Mesothelial cell of epicardium (in vitro differentiated cells): ENCODE measurements at regions not wholly inside any gene's neighbourhood (a gene's known extent, or its start where the extent isn't known, plus 50 kb on each side); places are given as distances from the start of the nearest gene placed in this dataset.

Source experiments
- DNase-seq, 2 experiments: peaks; one replicate each; pipeline ENCODE4 v3.0.0; 2021; ENCODE audit warnings: low spot score in 2 of 2; ENCODE audit not compliant: unreplicated experiment in 2 of 2
- H3K27ac Mint-ChIP-seq: 2 replicates; pipeline ENCODE4 v1.8.0; 2021; ENCODE audit warnings: mixed read lengths
- H3K27me3 Mint-ChIP-seq: 2 replicates; pipeline ENCODE4 v1.8.0; 2021; ENCODE audit warnings: low read depth, mixed read lengths
- H3K36me3 Mint-ChIP-seq: 2 replicates; pipeline ENCODE4 v1.8.0; 2021; ENCODE audit warnings: mixed read lengths
- H3K4me1 Mint-ChIP-seq: 2 replicates; pipeline ENCODE4 v1.8.0; 2021; ENCODE audit warnings: mixed read lengths
- H3K4me3 Mint-ChIP-seq: 2 replicates; pipeline ENCODE4 v1.8.0; 2021; ENCODE audit warnings: mild to moderate bottlenecking, moderate library complexity, mixed read lengths
- H3K9me3 Mint-ChIP-seq: 2 replicates; pipeline ENCODE4 v1.8.0; 2021; ENCODE audit warnings: mixed read lengths
- TF ChIP-seq, protein P1 (sequence below): fragments of 200-600 bp; sonication (generic); IDR thresholded peaks from one replicate; pipeline ENCODE4 v1.5.0; 2021; ENCODE audit warnings: antibody characterized with exemption; ENCODE audit not compliant: unreplicated experiment

DNA sequence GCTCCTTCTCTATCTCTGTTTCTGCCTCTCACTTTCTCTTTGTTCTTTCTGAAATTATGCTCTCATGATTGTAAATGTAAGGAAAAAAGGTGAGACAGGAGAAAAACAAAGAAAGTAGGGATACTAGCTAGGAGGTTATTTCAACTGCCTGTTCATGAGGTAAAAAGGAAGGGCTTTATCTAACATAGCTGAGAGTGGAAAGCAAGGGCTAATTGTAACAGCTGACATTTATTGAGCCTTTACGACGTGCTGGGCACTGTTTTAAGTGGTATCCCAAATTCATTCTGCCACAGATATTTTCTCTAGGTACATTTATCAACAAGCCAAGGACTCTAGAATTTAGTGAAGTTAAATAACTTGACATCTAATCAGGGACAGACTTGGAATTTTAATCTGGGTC is 133.1 kb upstream of the GNPDA2 start:
- Mint-ChIP-seq H3K4me3 (no peak overlapping the region), H3K27ac (no peak overlapping the region), H3K4me1 (peaks cover 10% of the 10 kb centered on the region), H3K27me3 (no peaks in the 10 kb centered on the region), H3K36me3 (no peaks in the 10 kb centered on the region), H3K9me3 (peaks cover under 1% of the 10 kb centered on the region)
- no peak for DNase-seq
- TF ChIP-seq, protein P1, sequence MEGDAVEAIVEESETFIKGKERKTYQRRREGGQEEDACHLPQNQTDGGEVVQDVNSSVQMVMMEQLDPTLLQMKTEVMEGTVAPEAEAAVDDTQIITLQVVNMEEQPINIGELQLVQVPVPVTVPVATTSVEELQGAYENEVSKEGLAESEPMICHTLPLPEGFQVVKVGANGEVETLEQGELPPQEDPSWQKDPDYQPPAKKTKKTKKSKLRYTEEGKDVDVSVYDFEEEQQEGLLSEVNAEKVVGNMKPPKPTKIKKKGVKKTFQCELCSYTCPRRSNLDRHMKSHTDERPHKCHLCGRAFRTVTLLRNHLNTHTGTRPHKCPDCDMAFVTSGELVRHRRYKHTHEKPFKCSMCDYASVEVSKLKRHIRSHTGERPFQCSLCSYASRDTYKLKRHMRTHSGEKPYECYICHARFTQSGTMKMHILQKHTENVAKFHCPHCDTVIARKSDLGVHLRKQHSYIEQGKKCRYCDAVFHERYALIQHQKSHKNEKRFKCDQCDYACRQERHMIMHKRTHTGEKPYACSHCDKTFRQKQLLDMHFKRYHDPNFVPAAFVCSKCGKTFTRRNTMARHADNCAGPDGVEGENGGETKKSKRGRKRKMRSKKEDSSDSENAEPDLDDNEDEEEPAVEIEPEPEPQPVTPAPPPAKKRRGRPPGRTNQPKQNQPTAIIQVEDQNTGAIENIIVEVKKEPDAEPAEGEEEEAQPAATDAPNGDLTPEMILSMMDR = no peak

DNA sequence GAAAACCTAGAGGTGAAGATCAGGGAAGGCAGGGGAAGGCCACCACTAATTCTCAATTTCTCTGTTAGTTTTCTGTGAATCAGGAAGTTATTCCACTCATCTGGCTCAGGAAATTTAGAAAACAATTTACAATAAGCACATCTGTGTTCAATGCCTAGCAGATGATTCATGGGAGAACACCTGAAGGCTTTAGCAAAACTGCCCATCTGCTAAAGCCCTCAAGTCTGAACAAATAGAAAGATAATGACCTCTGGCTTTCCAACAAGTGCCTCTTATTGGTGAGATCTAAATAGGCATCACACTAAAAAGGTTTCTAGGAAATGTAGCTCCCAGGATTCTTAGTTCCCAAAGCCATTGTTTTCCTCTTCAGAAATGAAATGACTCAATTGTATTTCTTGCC is 122.1 kb upstream of the GNPDA2 start:
- no peak for DNase-seq
- H3K27ac Mint-ChIP-seq = no peak overlapping the region
- H3K36me3 Mint-ChIP-seq = no peaks in the 10 kb centered on the region
- H3K4me3 Mint-ChIP-seq = no peak overlapping the region
- H3K27me3 Mint-ChIP-seq = no peaks in the 10 kb centered on the region
- H3K4me1 Mint-ChIP-seq = no peaks in the 10 kb centered on the region
- TF ChIP-seq, protein P1 = no peak
- peaks cover 9% of the 10 kb centered on the region for H3K9me3 Mint-ChIP-seq

DNA sequence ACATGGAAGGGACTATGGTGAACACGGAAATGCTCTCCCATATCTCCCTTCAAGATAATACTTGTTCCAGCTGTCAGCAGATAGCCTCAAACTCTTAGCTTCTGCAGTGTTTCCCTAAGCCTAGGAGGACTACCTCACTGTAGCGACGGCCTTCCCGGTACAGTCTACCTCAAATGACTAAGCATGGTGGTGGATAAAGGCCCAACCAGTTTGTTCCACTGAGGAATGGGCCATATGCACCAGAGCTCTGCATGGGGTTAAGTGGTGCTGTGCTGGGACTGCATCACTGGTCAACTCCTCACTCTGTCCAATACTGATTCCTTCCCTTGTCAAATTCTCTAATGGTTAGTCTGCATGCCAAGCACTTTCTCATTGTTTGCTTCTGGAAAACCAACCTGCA is 119.6 kb upstream of the GNPDA2 start:
- no peaks in the 10 kb centered on the region for H3K4me1 Mint-ChIP-seq

DNA sequence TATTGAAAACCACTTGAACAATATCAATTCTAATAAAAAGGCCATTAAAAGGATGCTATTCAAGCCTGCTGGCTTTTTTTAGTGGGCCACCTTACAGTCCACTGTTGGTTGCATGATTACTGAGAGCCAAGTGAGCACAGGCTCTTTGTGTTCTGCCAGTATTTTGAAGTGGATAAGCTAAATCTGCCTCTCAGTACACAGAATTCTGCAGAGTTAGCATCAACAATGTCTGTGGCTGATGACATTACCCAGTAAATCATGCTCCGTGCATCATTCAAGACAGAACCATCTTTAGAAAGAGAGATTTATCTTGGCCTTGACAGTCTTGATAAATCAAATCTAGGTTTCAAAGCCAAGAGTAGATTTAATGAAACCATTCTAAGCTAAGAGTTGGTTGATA is 119.0 kb upstream of the GNPDA2 start:
- no peak for DNase-seq
- Mint-ChIP-seq H3K36me3 (no peaks in the 10 kb centered on the region), H3K9me3 (peaks cover 2% of the 10 kb centered on the region), H3K4me3 (no peak overlapping the region), H3K27me3 (no peaks in the 10 kb centered on the region), H3K27ac (no peak overlapping the region), H3K4me1 (no peaks in the 10 kb centered on the region)
- TF ChIP-seq, protein P1 = no peak

More for the DNA sequence above, 119.6 kb upstream of the GNPDA2 start:
- DNase-seq = no peak
- H3K36me3 Mint-ChIP-seq = no peaks in the 10 kb centered on the region
- H3K9me3 Mint-ChIP-seq = no peaks in the 10 kb centered on the region
- no peaks in the 10 kb centered on the region for H3K27me3 Mint-ChIP-seq
- TF ChIP-seq, protein P1 = no peak
- no peak overlapping the region for H3K4me3 Mint-ChIP-seq
- H3K27ac Mint-ChIP-seq = no peak overlapping the region

DNA sequence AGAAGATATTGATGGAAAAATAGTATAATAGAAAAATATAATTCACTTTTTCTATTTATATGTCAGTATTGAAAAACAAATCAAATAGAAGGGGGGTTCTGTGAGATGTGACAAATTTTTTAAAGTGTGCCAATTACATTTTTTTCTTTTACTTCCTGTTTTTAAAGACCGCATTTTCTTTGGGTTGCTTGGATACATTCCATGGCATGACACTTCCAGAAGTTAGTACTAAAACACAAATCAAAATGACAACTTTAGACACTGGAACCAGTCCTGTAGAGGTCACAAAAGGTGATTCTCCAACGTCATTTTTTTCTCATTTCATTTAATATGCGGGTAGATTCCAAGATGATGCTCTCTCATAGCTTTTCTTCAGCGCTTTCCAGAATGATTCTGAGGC is 116.2 kb upstream of the GNPDA2 start:
- TF ChIP-seq, protein P1 = no peak
- H3K27ac Mint-ChIP-seq = no peak overlapping the region
- no peak for DNase-seq

DNA sequence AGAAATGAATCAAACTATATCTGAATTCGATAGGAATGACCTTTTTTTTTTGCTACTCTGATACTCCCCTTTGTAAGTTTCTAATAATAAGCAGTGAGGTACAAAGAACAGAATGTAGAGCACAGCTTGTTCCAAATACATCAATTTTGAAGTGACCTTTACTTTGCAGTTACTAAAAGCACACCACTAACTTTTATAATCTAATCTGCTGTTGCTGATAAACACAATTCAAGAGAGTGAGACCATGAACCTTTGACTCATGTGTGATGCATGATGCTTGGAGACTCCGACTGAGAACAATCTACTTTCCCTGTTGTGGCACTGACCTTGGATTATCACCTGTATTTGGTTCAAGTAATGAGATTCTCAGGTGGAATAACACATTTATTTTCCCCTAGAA is 91.6 kb upstream of the GNPDA2 start:
- TF ChIP-seq, protein P1 = no peak
- no peaks in the 10 kb centered on the region for H3K36me3 Mint-ChIP-seq
- peaks cover 1% of the 10 kb centered on the region for H3K4me1 Mint-ChIP-seq
- no peak overlapping the region for H3K27ac Mint-ChIP-seq
- no peak for DNase-seq
- H3K4me3 Mint-ChIP-seq = no peak overlapping the region
- H3K27me3 Mint-ChIP-seq = peaks cover 2% of the 10 kb centered on the region
- H3K9me3 Mint-ChIP-seq = peaks cover 14% of the 10 kb centered on the region

More for the DNA sequence above, 116.2 kb upstream of the GNPDA2 start:
- no peaks in the 10 kb centered on the region for H3K27me3 Mint-ChIP-seq
- no peak overlapping the region for H3K4me3 Mint-ChIP-seq
- no peaks in the 10 kb centered on the region for H3K36me3 Mint-ChIP-seq
- H3K9me3 Mint-ChIP-seq = peaks cover 4% of the 10 kb centered on the region
- H3K4me1 Mint-ChIP-seq = no peaks in the 10 kb centered on the region
